A549 (cell line): ENCODE measurements at regions not wholly inside any gene's neighbourhood (a gene's known extent, or its start where the extent isn't known, plus 50 kb on each side); places are given as distances from the start of the nearest gene placed in this dataset.

Experiments used
- ATAC-seq, 2 experiments: fragments of 200-7000 bp in 1 of 2; fragments of >200 bp in 1 of 2; cut with Nextera tagmentation in 1 of 2; cut with Tn5 transposase in 1 of 2; 3 replicates each; pipeline versions ENCODE4 v1.8.0 to v1.9.1; 2018 to 2020; ENCODE audit warnings: mild to moderate bottlenecking in 1 of 2, moderate library complexity in 1 of 2
- CTCF ChIA-PET: fragments of 300-600 bp; sonication (Branson Sonifier 250); formaldehyde crosslinking; extraction: SDS; loops from one replicate; lab custom pipeline; 2021; ENCODE audit warnings: antibody characterized with exemption, inconsistent platforms; lab: Yijun Ruan, JAX
- POLR2A ChIA-PET: fragments of 350-600 bp; formaldehyde crosslinking; extraction: SDS; loops from one replicate; lab custom pipeline; 2021; ENCODE audit warnings: antibody characterized with exemption, inconsistent platforms; lab: Yijun Ruan, JAX
- DNase-seq, 2 experiments: peaks; one replicate each; pipeline versions ENCODE4 v3.0.0 to v3.0.0-alpha.2; 2011 to 2016; ENCODE audit warnings: low read depth in 1 of 2, low spot score in 1 of 2
- FAIRE-seq: peaks from 2 replicates; lab custom pipeline; 2011; peaks lifted over from hg19 to GRCh38; lab: Jason Lieb, UNC
- H3K27ac ChIP-seq, 2 experiments: fragments of >200 bp; sonication (Bioruptor Twin); formaldehyde crosslinking; 3 replicates each; pipeline ENCODE4 v1.5.1; 2016 to 2017
- H3K4me1 ChIP-seq: fragments of >200 bp; sonication (Bioruptor Twin); formaldehyde crosslinking; 3 replicates; pipeline ENCODE4 v1.6.1; 2016
- H3K4me2 ChIP-seq: fragments of >200 bp; sonication (Bioruptor Twin); formaldehyde crosslinking; 3 replicates; pipeline ENCODE4 v1.6.1; 2016
- H3K4me3 ChIP-seq: fragments of >200 bp; sonication (Bioruptor Twin); formaldehyde crosslinking; 3 replicates; pipeline ENCODE4 v1.5.1; 2016
- H3K9me3 ChIP-seq: fragments of >200 bp; sonication (Bioruptor Twin); formaldehyde crosslinking; 3 replicates; pipeline ENCODE4 v1.6.1; 2016
- BHLHE40 ChIP-seq: IDR thresholded peaks from 2 replicates; pipeline ENCODE4 v1.6.1; 2012; ENCODE audit warnings: low read depth, low read length, inconsistent platforms
- CBX2 ChIP-seq: fragments of 200-600 bp; sonication (generic); IDR thresholded peaks from 2 replicates; pipeline ENCODE4 v1.6.1; 2016; ENCODE audit warnings: low read depth, mild to moderate bottlenecking, borderline replicate concordance
- CTCF ChIP-seq: fragments of >200 bp; sonication (Bioruptor Twin); formaldehyde crosslinking; IDR thresholded peaks from 3 replicates; pipeline ENCODE4 v1.5.1; 2016
- EHF ChIP-seq: fragments of 250-450 bp; sonication (Bioruptor Pico); IDR thresholded peaks from 2 replicates; pipeline ENCODE4 v1.5.0; 2020; ENCODE audit warnings: mild to moderate bottlenecking
- EP300 ChIP-seq, 2 experiments: fragments of >200 bp; sonication (Bioruptor Twin); formaldehyde crosslinking; IDR thresholded peaks; 2 replicates in 1 of 2; 3 replicates in 1 of 2; pipeline ENCODE4 v1.6.1; 2016 to 2017
- FOXS1 ChIP-seq: fragments of 250-450 bp; sonication (Bioruptor Pico); IDR thresholded peaks from 2 replicates; pipeline ENCODE4 v1.5.0; 2020; ENCODE audit warnings: mild to moderate bottlenecking, moderate library complexity
- HDAC2 ChIP-seq: fragments of 200-600 bp; sonication (generic); IDR thresholded peaks from 2 replicates; pipeline ENCODE4 v1.6.1; 2016
- HEYL ChIP-seq: fragments of 250-450 bp; sonication (Bioruptor Pico); IDR thresholded peaks from 2 replicates; pipeline ENCODE4 v1.8.0; 2021; ENCODE audit warnings: mild to moderate bottlenecking, moderate library complexity
- HOXB13 ChIP-seq: fragments of 250-450 bp; sonication (Bioruptor Pico); IDR thresholded peaks from 2 replicates; pipeline ENCODE4 v1.5.0; 2020; ENCODE audit warnings: low read depth, mild to moderate bottlenecking, moderate library complexity
- KDM5A ChIP-seq: fragments of 200-600 bp; sonication (generic); IDR thresholded peaks from 2 replicates; pipeline ENCODE4 v1.6.1; 2016; ENCODE audit warnings: antibody characterized with exemption, mild to moderate bottlenecking
- MAX ChIP-seq: IDR thresholded peaks from 2 replicates; pipeline ENCODE4 v1.6.1; 2012
- MAZ ChIP-seq: fragments of 150-350 bp; IDR thresholded peaks from 2 replicates; pipeline ENCODE4 v1.6.1; 2014; ENCODE audit warnings: antibody characterized with exemption, low read depth, low read length, borderline replicate concordance
- NFE2L2 ChIP-seq: fragments of 150-350 bp; conservative IDR thresholded peaks from 2 replicates; pipeline ENCODE4 v1.6.1; 2014; ENCODE audit warnings: low read length
- NPAS2 ChIP-seq: fragments of 250-450 bp; sonication (Bioruptor Pico); IDR thresholded peaks from 2 replicates; pipeline ENCODE4 v1.8.0; 2022; ENCODE audit warnings: mild to moderate bottlenecking, moderate library complexity, borderline replicate concordance
- NR3C1 ChIP-seq: fragments of >200 bp; sonication (Bioruptor Twin); formaldehyde crosslinking; IDR thresholded peaks from 3 replicates; pipeline ENCODE4 v1.6.1; 2017
- POLR2A ChIP-seq: IDR thresholded peaks from 2 replicates; pipeline ENCODE4 v1.6.1; 2012; ENCODE audit warnings: mild to moderate bottlenecking, low read length
- POLR2AphosphoS2 ChIP-seq: conservative IDR thresholded peaks from 2 replicates; pipeline ENCODE4 v1.6.1; 2012; ENCODE audit warnings: low read length, improper control_type of control experiment, inconsistent platforms
- RFX5 ChIP-seq: fragments of 450-650 bp; IDR thresholded peaks from 2 replicates; pipeline ENCODE4 v1.7.1; 2014; ENCODE audit warnings: antibody characterized with exemption, mild to moderate bottlenecking, moderate library complexity
- SREBF2 ChIP-seq: fragments of 450-650 bp; IDR thresholded peaks from 2 replicates; pipeline ENCODE4 v1.6.1; 2014; ENCODE audit warnings: mild to moderate bottlenecking, moderate library complexity
- ZNF302 ChIP-seq: fragments of 250-450 bp; sonication (Bioruptor Pico); IDR thresholded peaks from 2 replicates; pipeline ENCODE4 v1.9.0; 2021; ENCODE audit warnings: inconsistent platforms, mild to moderate bottlenecking, moderate library complexity
- WGBS: methylation state at CpG from one replicate; pipeline ENCODE4 v1.1.6; 2017; ENCODE audit errors: missing lambda C conversion rate; 5-methylcytosine and 5-hydroxymethylcytosine counted together
- TF ChIP-seq, protein P1 (sequence below): fragments of 250-450 bp; sonication (Bioruptor Pico); IDR thresholded peaks from 2 replicates; pipeline ENCODE4 v1.5.0; 2021; ENCODE audit warnings: mild to moderate bottlenecking, moderate library complexity, borderline replicate concordance
- TF ChIP-seq, protein P2 (sequence below): fragments of 150-350 bp; IDR thresholded peaks from 2 replicates; pipeline ENCODE4 v1.6.1; 2014; ENCODE audit warnings: low read depth, mild to moderate bottlenecking, low read length

DNA sequence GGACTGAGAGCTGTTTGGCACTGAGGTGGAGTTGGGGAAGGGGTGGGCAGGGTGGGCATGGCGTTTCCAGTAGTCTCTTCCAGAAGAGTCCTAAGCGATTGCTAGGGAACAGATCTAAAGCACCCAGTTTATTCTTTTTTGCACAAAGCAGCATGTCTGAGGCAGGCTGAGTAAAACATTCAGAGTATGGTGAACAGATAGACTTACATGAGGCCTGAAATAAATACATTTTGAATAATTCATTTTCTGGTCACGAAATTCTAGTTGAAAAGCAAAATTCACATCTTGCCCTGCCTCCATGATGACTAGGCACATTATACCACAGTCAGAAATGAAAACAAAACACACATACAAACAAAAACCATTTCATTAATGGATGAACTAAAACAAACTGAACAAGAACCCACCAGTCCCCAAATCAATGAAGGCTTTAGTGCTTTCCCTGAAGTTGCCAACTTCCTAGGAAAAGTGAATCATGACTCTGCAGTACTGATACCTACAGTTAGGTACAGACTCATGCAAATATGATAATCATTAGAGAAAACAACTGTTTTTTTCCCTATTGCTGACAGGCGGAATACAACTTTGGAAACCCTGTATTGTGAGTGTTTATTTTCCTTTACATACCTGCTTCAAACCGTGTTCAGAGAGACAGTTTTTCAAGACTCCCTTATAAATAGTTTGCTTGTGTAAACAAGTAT lies 702.9 kb upstream of the POU3F2 start:
- H3K9me3 ChIP-seq, result no peaks in the 10 kb centered on the region
- TF ChIP-seq, protein P1, sequence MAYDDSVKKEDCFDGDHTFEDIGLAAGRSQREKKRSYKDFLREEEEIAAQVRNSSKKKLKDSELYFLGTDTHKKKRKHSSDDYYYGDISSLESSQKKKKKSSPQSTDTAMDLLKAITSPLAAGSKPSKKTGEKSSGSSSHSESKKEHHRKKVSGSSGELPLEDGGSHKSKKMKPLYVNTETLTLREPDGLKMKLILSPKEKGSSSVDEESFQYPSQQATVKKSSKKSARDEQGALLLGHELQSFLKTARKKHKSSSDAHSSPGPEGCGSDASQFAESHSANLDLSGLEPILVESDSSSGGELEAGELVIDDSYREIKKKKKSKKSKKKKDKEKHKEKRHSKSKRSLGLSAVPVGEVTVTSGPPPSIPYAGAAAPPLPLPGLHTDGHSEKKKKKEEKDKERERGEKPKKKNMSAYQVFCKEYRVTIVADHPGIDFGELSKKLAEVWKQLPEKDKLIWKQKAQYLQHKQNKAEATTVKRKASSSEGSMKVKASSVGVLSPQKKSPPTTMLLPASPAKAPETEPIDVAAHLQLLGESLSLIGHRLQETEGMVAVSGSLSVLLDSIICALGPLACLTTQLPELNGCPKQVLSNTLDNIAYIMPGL (CRISPR knock-in tag), result no peak
- H3K27ac ChIP-seq, result no peak overlapping the region
- H3K4me2 ChIP-seq, result no peak overlapping the region
- no peak for ATAC-seq
- no peak overlapping the region for H3K4me3 ChIP-seq
- WGBS, result 26% methylated on average over 5 of the region's 5 CpGs
- no peaks in the 10 kb centered on the region for H3K4me1 ChIP-seq
- CTCF ChIA-PET, result no interaction called here
- FAIRE-seq, result no peak
- POLR2A ChIA-PET, result no interaction called here
- DNase-seq, result no peak

- Histone ChIP-seq H3K4me3 (no peak overlapping the region), H3K27ac (no peak overlapping the region), H3K4me2 (no peak overlapping the region), H3K4me1 (no peaks in the 10 kb centered on the region), H3K9me3 (no peaks in the 10 kb centered on the region)
- WGBS, result 18% methylated on average over 4 of the region's 4 CpGs
- POLR2A ChIA-PET, result no interaction called here
- FAIRE-seq (no peak), DNase-seq (no peak), ATAC-seq (no peak)
- CTCF ChIA-PET, result no interaction called here
- TF ChIP-seq HOXB13 (CRISPR knock-in tag) (no peak), ZNF302 (CRISPR knock-in tag) (no peak), EP300 (IDR thresholded peaks at IDR 0.05) (no peak), HDAC2 (no peak), FOXS1 (no peak)
- TF ChIP-seq, protein P2, sequence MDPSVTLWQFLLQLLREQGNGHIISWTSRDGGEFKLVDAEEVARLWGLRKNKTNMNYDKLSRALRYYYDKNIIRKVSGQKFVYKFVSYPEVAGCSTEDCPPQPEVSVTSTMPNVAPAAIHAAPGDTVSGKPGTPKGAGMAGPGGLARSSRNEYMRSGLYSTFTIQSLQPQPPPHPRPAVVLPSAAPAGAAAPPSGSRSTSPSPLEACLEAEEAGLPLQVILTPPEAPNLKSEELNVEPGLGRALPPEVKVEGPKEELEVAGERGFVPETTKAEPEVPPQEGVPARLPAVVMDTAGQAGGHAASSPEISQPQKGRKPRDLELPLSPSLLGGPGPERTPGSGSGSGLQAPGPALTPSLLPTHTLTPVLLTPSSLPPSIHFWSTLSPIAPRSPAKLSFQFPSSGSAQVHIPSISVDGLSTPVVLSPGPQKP, result no peak
Observed at GRCh38 chr6:98136333-98136732, 698.0 kb upstream of the POU3F2 start.

DNA sequence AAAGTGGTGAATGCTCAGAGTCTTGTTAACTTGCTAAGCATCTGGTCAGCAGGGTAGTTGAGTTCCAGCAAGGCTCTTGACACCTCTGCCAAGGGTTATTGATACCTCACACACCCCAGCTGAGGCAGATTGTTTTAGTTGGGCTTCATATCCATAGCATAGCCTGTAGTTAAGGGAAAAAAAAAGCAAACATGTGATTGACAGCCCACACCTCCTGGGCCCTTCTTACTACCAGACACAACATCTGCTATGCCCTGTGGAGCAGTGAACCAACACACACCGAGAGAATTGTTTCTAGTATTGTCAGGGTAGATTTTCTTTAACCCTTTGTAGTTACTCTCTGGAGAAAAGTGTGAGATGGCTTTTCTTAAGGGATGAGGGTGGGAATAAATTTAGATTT lies 697.0 kb upstream of the POU3F2 start:
- ATAC-seq, result no peak
- no peak overlapping the region for H3K27ac ChIP-seq
- H3K4me1 ChIP-seq, result no peaks in the 10 kb centered on the region
- no peak overlapping the region for H3K4me2 ChIP-seq
- WGBS, result 0% methylated on average over 1 of the region's 1 CpG
- TF ChIP-seq HEYL (CRISPR knock-in tag), result no peak
- no peak for TF ChIP-seq RFX5
- no peak for TF ChIP-seq NFE2L2
- TF ChIP-seq MAX, result no peak
- TF ChIP-seq POLR2AphosphoS2, result no peak
- TF ChIP-seq KDM5A, result no peak
- no peak for TF ChIP-seq CBX2
- no peak for TF ChIP-seq POLR2A
- TF ChIP-seq HOXB13 (CRISPR knock-in tag), result no peak
- TF ChIP-seq BHLHE40, result no peak
- TF ChIP-seq SREBF2, result no peak
- TF ChIP-seq NPAS2, result no peak
- no peak for TF ChIP-seq NR3C1
- no peak for TF ChIP-seq EP300 (IDR thresholded peaks at IDR 0.05)
- TF ChIP-seq MAZ, result no peak
- no peak for TF ChIP-seq EHF (CRISPR knock-in tag)
- TF ChIP-seq, protein P2, result no peak
- TF ChIP-seq CTCF, result no peak
- no peaks in the 10 kb centered on the region for H3K9me3 ChIP-seq
- H3K4me3 ChIP-seq, result no peak overlapping the region
- ChIA-PET CTCF (no interaction called here), POLR2A (no interaction called here)
- DNase-seq, result no peak
- no peak for FAIRE-seq
